ENCODE measurements at regions not wholly inside any gene's neighbourhood (a gene's known extent, or its start where the extent isn't known, plus 50 kb on each side); places are given as distances from the start of the nearest gene placed in this dataset.
"Not testable (repeated sequence)": the region's sequence is repeated elsewhere in the genome, so short reads cannot be mapped to it uniquely, and the experiment has no call there.

DNA sequence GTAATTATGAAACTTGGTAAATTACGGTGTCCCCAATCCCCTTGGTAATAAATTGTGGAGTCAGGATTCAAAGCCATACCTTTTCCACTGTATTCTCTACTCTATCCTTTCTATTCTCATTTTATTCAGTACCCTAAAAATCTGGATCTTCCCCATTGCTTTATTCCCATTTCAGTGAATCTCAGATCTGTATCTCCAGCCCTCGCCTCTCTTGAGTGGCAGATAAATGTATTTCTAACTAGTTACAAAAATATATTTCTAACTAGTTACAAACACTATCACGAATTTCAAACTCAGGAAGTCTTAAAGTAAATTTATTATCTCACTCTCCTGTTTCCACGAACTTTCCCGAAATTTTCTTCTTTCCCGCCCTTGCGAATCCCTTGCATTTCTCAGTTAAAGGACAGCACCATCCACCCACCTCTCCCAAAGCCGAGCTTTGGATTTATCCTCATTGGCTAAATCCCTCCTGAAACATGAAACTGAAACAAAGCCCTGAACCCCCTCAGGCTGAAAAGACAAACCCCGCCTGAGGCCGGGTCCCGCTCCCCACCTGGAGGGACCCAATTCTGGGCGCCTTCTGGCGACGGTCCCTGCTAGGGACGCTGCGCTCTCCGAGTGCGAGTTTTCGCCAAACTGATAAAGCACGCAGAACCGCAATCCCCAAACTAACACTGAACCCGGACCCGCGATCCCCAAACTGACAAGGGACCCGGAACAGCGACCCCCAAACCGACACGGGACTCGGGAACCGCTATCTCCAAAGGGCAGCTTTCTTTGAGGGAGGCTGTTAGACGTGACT, 164.3 kb upstream of the PABPC3 start:
- 13 to 21% methylated on average over 31 of the region's 31 CpGs for WGBS, 2 donors
- H3K9me3 ChIP-seq (ENCODE audit: control insufficient read depth, low read length), result no peaks in the 10 kb centered on the region
- no peak overlapping the region for H3K4me3 ChIP-seq (ENCODE audit: low read length in 2 of 2)
- H3K27ac ChIP-seq (ENCODE audit: low read depth in 1 of 2, low read length in 2 of 2), result no peak overlapping the region
- DNase-seq, result no peak
- intact Hi-C loops (cut with DNase I), result no loop called here
- no peaks in the 10 kb centered on the region for H3K27me3 ChIP-seq (ENCODE audit: control insufficient read depth in 1 of 2, insufficient read depth in 2 of 2, low read length in 1 of 2)
- H3K4me1 ChIP-seq (ENCODE audit: control insufficient read depth in 1 of 2, insufficient read depth in 2 of 2, low read length in 2 of 2), result no peaks in the 10 kb centered on the region
- ATAC-seq (ENCODE audit: low FRiP score), result no peak
- no peaks in the 10 kb centered on the region for H3K36me3 ChIP-seq (ENCODE audit: control insufficient read depth in 1 of 2, insufficient read depth in 2 of 2, low read length in 1 of 2)

DNA sequence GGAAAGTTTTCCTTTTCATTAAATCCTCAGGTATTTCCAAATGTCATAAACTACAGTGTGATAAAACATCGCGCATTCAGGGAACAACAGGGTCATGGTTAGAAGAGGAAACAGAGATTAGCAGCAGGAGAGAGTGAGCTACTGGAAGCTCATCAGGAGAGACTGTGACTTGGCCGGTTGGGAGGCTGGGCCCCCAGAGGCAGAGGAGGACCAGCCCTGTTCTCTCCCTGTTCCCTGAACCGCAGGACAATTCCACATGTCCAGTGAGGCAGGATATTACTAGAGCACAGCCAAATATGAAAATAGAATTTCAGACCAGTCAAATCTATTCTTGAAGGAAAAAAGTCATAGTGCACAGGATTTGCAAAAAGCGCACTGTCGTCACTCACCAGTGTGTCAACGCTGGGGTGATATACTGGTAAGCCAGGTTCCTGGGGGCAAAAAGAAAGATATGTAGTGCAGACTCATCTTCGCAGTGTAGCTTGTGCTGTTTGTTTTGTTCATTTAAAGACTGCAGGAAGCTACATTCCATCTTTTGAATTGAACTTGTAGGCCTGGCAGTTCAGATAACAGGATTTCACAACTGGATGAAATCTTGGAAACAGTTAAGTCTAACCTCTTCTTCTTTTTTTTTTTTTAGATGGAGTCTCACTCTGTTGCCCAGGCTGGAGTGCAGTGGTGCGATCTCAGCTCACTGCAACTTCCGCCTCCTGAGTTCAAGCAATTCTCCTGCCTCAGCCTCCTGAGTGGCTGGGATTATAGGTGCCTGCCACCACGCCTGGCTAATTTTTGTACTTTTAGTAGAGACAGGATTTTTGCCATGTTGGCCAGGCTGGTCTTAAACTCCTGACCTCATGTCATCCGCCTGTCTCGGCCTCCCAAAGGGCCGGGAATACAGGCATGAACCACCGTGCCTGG, 162.6 kb upstream of the PABPC3 start:
- WGBS, 2 donors, result 73 to 77% methylated on average over 15 of the region's 15 CpGs
- H3K9me3 ChIP-seq (ENCODE audit: control insufficient read depth, low read length); H3K36me3 ChIP-seq (ENCODE audit: control insufficient read depth in 1 of 2, insufficient read depth in 2 of 2, low read length in 1 of 2); H3K27ac ChIP-seq (ENCODE audit: low read depth in 1 of 2, low read length in 2 of 2); H3K4me1 ChIP-seq (ENCODE audit: control insufficient read depth in 1 of 2, insufficient read depth in 2 of 2, low read length in 2 of 2); DNase-seq; intact Hi-C loops (cut with DNase I); H3K4me3 ChIP-seq (ENCODE audit: low read length in 2 of 2); H3K27me3 ChIP-seq (ENCODE audit: control insufficient read depth in 1 of 2, insufficient read depth in 2 of 2, low read length in 1 of 2): not testable (repeated sequence)
- ATAC-seq (ENCODE audit: low FRiP score), result peak; percentile 79

DNA sequence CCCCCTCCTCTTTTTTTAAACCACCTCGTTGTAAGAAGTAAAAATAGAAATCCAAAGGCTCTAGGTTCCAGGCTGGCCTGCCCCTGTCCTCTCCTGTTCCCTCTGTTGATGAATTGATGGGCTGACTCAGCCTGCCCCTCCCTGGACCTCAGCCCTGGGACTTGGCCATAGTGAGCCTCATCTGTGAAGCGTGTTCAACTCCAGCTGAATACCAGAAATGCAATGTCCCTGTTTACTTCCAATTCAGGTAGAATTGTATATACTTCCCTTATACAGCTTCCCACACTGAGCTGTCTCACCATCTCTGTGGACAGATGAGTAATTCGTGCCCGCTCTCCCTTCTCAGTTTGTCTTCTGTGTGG, 161.9 kb upstream of the PABPC3 start:
- H3K9me3 ChIP-seq (ENCODE audit: control insufficient read depth, low read length); intact Hi-C loops (cut with DNase I); H3K4me3 ChIP-seq (ENCODE audit: low read length in 2 of 2); H3K36me3 ChIP-seq (ENCODE audit: control insufficient read depth in 1 of 2, insufficient read depth in 2 of 2, low read length in 1 of 2); H3K4me1 ChIP-seq (ENCODE audit: control insufficient read depth in 1 of 2, insufficient read depth in 2 of 2, low read length in 2 of 2); H3K27ac ChIP-seq (ENCODE audit: low read depth in 1 of 2, low read length in 2 of 2); H3K27me3 ChIP-seq (ENCODE audit: control insufficient read depth in 1 of 2, insufficient read depth in 2 of 2, low read length in 1 of 2): not testable (repeated sequence)
- DNase-seq (peak in 1 of 2 donors; percentile 52), ATAC-seq (ENCODE audit: low FRiP score) (peak; percentile 76)
- 54 to 60% methylated on average over 4 of the region's 4 CpGs for WGBS, 2 donors

DNA sequence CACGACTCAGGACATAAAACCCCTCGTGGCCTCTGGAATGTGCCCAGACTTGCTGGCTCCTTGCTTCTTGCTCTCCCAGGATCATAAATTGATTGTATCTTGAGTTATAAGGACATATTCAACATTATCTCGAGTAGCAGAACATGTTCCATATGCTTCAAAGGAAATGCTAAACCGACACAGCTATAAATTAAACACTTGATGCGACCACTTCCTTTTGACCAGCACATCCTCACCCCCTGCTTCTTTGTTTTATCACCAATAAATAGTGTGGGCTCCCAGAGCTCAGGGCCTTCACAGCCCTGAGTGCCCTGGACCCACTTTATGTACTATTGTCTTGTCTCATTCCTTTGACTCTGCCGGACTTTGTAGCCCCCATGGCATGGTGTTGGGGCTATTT, 157.0 kb upstream of the PABPC3 start:
- Histone ChIP-seq H3K27me3 (ENCODE audit: control insufficient read depth in 1 of 2, insufficient read depth in 2 of 2, low read length in 1 of 2) (no peaks in the 10 kb centered on the region), H3K27ac (ENCODE audit: low read depth in 1 of 2, low read length in 2 of 2) (no peak overlapping the region), H3K9me3 (ENCODE audit: control insufficient read depth, low read length) (no peaks in the 10 kb centered on the region), H3K4me1 (ENCODE audit: control insufficient read depth in 1 of 2, insufficient read depth in 2 of 2, low read length in 2 of 2) (no peaks in the 10 kb centered on the region), H3K4me3 (ENCODE audit: low read length in 2 of 2) (no peak overlapping the region), H3K36me3 (ENCODE audit: control insufficient read depth in 1 of 2, insufficient read depth in 2 of 2, low read length in 1 of 2) (no peaks in the 10 kb centered on the region)
- DNase-seq (no peak), ATAC-seq (ENCODE audit: low FRiP score) (no peak)
- intact Hi-C loops (cut with DNase I), result no loop called here
- 49 to 57% methylated on average over 6 of the region's 6 CpGs for WGBS, 2 donors

DNA sequence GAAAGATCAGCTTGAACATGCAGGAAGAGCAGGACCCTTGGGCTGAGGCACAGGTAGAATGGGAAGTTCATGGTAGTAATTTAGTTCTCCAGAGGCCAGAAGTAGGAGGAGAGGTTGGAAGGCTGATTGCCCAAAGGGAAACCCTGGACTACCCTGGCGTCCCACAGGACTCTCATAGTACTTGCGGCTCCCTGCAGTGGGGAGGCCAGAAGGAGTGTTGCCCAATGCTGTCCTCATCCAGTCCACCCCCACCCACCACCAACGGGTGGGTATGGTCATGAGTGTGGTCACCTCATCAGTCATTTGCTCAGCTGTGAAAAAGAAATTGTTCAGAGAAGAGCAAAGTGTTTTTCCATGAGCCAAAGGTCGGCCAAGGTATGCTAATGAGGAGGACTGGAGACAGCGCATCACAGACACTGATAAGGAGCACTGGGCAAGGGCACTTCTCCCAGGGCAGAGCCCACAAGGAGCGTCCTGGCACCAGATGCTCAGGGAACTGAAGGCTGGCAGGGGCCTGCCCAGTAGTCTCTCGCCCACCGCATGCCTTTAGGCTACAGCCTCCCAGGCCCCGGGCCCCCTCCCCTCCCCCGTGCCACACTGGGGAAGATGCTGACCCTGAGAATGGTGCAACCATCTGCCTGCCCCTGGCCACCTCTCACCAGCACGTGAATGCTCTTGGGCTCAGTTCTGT, 154.8 kb upstream of the PABPC3 start:
- H3K27ac ChIP-seq (ENCODE audit: low read depth in 1 of 2, low read length in 2 of 2); intact Hi-C loops (cut with DNase I); H3K9me3 ChIP-seq (ENCODE audit: control insufficient read depth, low read length); H3K4me1 ChIP-seq (ENCODE audit: control insufficient read depth in 1 of 2, insufficient read depth in 2 of 2, low read length in 2 of 2); DNase-seq; H3K4me3 ChIP-seq (ENCODE audit: low read length in 2 of 2); H3K27me3 ChIP-seq (ENCODE audit: control insufficient read depth in 1 of 2, insufficient read depth in 2 of 2, low read length in 1 of 2); ATAC-seq (ENCODE audit: low FRiP score); H3K36me3 ChIP-seq (ENCODE audit: control insufficient read depth in 1 of 2, insufficient read depth in 2 of 2, low read length in 1 of 2): not testable (repeated sequence)
- WGBS, 2 donors, result 82 to 88% methylated on average over 11 of the region's 11 CpGs

DNA sequence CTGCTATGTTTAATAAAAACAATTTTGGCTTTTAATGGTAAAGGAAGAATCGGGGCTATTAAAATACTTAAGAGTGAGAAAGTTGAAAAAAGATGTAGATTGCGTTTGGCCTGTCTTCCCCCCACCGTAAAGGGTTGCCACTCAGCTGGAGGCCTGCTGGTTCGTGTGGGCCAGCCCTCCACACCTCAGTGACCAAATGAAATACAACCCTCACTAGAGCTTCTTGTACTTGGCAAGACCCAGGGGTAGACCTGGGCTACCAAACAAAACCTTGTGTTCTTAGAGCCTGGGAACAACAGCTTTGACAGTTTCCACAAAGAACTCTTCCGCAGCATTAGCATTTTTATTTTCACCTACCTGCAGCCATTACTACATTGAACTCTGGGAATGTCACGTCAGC, 152.8 kb upstream of the PABPC3 start:
- DNase-seq (no peak), ATAC-seq (ENCODE audit: low FRiP score) (no peak)
- H3K27me3 ChIP-seq (ENCODE audit: control insufficient read depth in 1 of 2, insufficient read depth in 2 of 2, low read length in 1 of 2), result no peaks in the 10 kb centered on the region
- no peaks in the 10 kb centered on the region for H3K36me3 ChIP-seq (ENCODE audit: control insufficient read depth in 1 of 2, insufficient read depth in 2 of 2, low read length in 1 of 2)
- no peak overlapping the region for H3K4me3 ChIP-seq (ENCODE audit: low read length in 2 of 2)
- 74 to 78% methylated on average over 6 of the region's 6 CpGs for WGBS, 2 donors
- intact Hi-C loops (cut with DNase I), result no loop called here
- H3K4me1 ChIP-seq (ENCODE audit: control insufficient read depth in 1 of 2, insufficient read depth in 2 of 2, low read length in 2 of 2), result no peaks in the 10 kb centered on the region
- H3K27ac ChIP-seq (ENCODE audit: low read depth in 1 of 2, low read length in 2 of 2), result no peak overlapping the region
- H3K9me3 ChIP-seq (ENCODE audit: control insufficient read depth, low read length), result peaks cover 1% of the 10 kb centered on the region

DNA sequence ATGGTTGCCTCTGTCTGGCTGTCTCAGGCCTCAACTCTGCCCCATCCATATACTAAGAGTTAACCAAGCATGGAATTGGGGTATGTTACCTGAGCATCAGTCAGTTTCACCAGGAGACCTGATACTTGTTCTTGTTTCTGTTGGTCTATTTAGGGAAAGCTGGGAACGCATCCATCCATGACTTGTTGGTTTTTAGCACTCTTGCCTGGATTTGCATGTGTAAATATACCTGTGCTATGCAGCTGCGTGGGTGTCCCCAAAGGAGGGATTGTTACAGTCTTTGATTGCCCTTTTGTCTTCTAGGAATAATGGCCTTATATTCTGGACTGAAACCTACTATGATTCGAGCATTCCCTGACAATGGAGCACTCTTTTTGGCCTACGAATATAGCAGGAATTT, 151.9 kb upstream of the PABPC3 start:
- H3K27ac ChIP-seq (ENCODE audit: low read depth in 1 of 2, low read length in 2 of 2); H3K9me3 ChIP-seq (ENCODE audit: control insufficient read depth, low read length); intact Hi-C loops (cut with DNase I); H3K4me1 ChIP-seq (ENCODE audit: control insufficient read depth in 1 of 2, insufficient read depth in 2 of 2, low read length in 2 of 2); H3K4me3 ChIP-seq (ENCODE audit: low read length in 2 of 2); DNase-seq; H3K36me3 ChIP-seq (ENCODE audit: control insufficient read depth in 1 of 2, insufficient read depth in 2 of 2, low read length in 1 of 2); H3K27me3 ChIP-seq (ENCODE audit: control insufficient read depth in 1 of 2, insufficient read depth in 2 of 2, low read length in 1 of 2); ATAC-seq (ENCODE audit: low FRiP score): not testable (repeated sequence)
- 87 to 94% methylated on average over 4 of the region's 4 CpGs for WGBS, 2 donors

DNA sequence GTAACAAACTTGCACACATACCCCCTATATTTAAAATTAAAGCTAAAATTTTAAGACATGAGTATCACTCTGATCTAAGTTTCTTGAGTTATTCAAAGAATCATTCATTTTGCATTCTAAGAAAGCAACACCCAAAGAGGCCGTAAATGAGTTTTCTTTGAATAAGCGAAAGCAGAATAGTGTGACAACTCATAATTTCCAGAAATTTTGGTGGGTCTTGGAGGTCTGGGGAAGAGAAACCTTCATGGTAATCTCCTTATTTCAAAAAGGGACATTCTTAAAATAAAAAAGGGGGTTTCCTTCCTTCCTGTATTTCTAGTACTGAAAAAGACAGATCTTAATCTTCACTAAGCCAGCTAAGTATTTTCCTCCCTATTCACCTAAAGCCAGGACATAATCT, 147.0 kb upstream of the PABPC3 start:
- H3K4me3 ChIP-seq (ENCODE audit: low read length in 2 of 2); H3K9me3 ChIP-seq (ENCODE audit: control insufficient read depth, low read length); ATAC-seq (ENCODE audit: low FRiP score); H3K4me1 ChIP-seq (ENCODE audit: control insufficient read depth in 1 of 2, insufficient read depth in 2 of 2, low read length in 2 of 2); H3K27ac ChIP-seq (ENCODE audit: low read depth in 1 of 2, low read length in 2 of 2); H3K27me3 ChIP-seq (ENCODE audit: control insufficient read depth in 1 of 2, insufficient read depth in 2 of 2, low read length in 1 of 2); DNase-seq; intact Hi-C loops (cut with DNase I); H3K36me3 ChIP-seq (ENCODE audit: control insufficient read depth in 1 of 2, insufficient read depth in 2 of 2, low read length in 1 of 2): not testable (repeated sequence)
- WGBS, 2 donors, result 95 to 98% methylated on average over 2 of the region's 2 CpGs

Measured in aorta (tissue), 5 donors.